ENCODE measurements at regions not wholly inside any gene's neighbourhood (a gene's known extent, or its start where the extent isn't known, plus 50 kb on each side); places are given as distances from the start of the nearest gene placed in this dataset.

- intact Hi-C loops (cut with DNase I), result no loop called here
- DNase-seq (ENCODE audit: low spot score), result no peak
Observed at GRCh38 chr14:45486599-45486998, 233.6 kb upstream of the MIS18BP1 start.

- intact Hi-C loops (cut with DNase I), result no loop called here
- no peak for DNase-seq (ENCODE audit: low spot score)
Observed at GRCh38 chr14:45467023-45467422, 214.0 kb upstream of the MIS18BP1 start.

GRCh38 chr14:45434221-45434620 lies 181.2 kb upstream of the MIS18BP1 start:
- DNase-seq (ENCODE audit: low spot score), result no peak

GRCh38 chr14:45426685-45427282 lies 173.8 kb upstream of the MIS18BP1 start:
- DNase-seq (ENCODE audit: low spot score), result no peak
- intact Hi-C loops (cut with DNase I), result no loop called here

More at GRCh38 chr14:45434221-45434620, 181.2 kb upstream of the MIS18BP1 start:
- intact Hi-C loops (cut with DNase I), result no loop called here

GRCh38 chr14:45406942-45407341 lies 153.9 kb upstream of the MIS18BP1 start:
- intact Hi-C loops (cut with DNase I), result no loop called here
- no peak for DNase-seq (ENCODE audit: low spot score)

GRCh38 chr14:45400950-45401640 lies 148.1 kb upstream of the MIS18BP1 start:
- no peak for DNase-seq (ENCODE audit: low spot score)
- intact Hi-C loops (cut with DNase I), result no loop called here

- DNase-seq (ENCODE audit: low spot score), result no peak
- intact Hi-C loops (cut with DNase I), result no loop called here
Observed at GRCh38 chr14:45400509-45400908, 147.5 kb upstream of the MIS18BP1 start.

- intact Hi-C loops (cut with DNase I), result no loop called here
- DNase-seq (ENCODE audit: low spot score), result no peak
Observed at GRCh38 chr14:45381091-45381490, 128.1 kb upstream of the MIS18BP1 start.

- intact Hi-C loops (cut with DNase I), result no loop called here
- DNase-seq (ENCODE audit: low spot score), result no peak
Observed at GRCh38 chr14:45377166-45377565, 124.2 kb upstream of the MIS18BP1 start.

- no peak for DNase-seq (ENCODE audit: low spot score)
- intact Hi-C loops (cut with DNase I), result no loop called here
Observed at GRCh38 chr14:45373877-45374276, 120.9 kb upstream of the MIS18BP1 start.

- DNase-seq (ENCODE audit: low spot score), result no peak
- intact Hi-C loops (cut with DNase I), result no loop called here
Observed at GRCh38 chr14:45364565-45365156, 111.7 kb upstream of the MIS18BP1 start.

- DNase-seq (ENCODE audit: low spot score), result no peak
- intact Hi-C loops (cut with DNase I), result no loop called here
Observed at GRCh38 chr14:45362505-45362904, 109.5 kb upstream of the MIS18BP1 start.

GRCh38 chr14:45361727-45362126 lies 108.7 kb upstream of the MIS18BP1 start:
- intact Hi-C loops (cut with DNase I), result no loop called here
- no peak for DNase-seq (ENCODE audit: low spot score)

GRCh38 chr14:45359746-45360145 lies 106.7 kb upstream of the MIS18BP1 start:
- DNase-seq (ENCODE audit: low spot score), result no peak
- intact Hi-C loops (cut with DNase I), result no loop called here

- intact Hi-C loops (cut with DNase I), result no loop called here
Observed at GRCh38 chr14:45332360-45332988, 79.5 kb upstream of the MIS18BP1 start.

GRCh38 chr14:45308745-45309397 lies 55.9 kb upstream of the MIS18BP1 start:
- intact Hi-C loops (cut with DNase I), result no loop called here
- DNase-seq (ENCODE audit: low spot score), result no peak

More at GRCh38 chr14:45332360-45332988, 79.5 kb upstream of the MIS18BP1 start:
- DNase-seq (ENCODE audit: low spot score), result no peak
